GM13977 (cell line): ENCODE measurements at regions not wholly inside any gene's neighbourhood (a gene's known extent, or its start where the extent isn't known, plus 50 kb on each side); places are given as distances from the start of the nearest gene placed in this dataset.

Source experiments
- DNase-seq: peaks from one replicate; pipeline ENCODE4 v3.0.0; 2012; ENCODE audit warnings: low spot score
- CTCF ChIP-seq: IDR thresholded peaks from 2 replicates; pipeline ENCODE4 v1.5.1; 2012; ENCODE audit warnings: mild to moderate bottlenecking, control low read depth; ENCODE audit not compliant: insufficient read depth; ENCODE audit errors: extremely low read depth, missing control alignments
- in situ Hi-C: fragments of 300-500 bp; cut with MboI; formaldehyde crosslinking; loops from one replicate; pipeline ENCODE4 v1.12.0; 2022; ENCODE audit warnings: low sequenced_read_pairs, low pct_unique_long_range_greater_than_20kb, mixed read lengths, inconsistent platforms; ENCODE audit not compliant: unreplicated experiment

GRCh38 chr5:87791869-87792268 is 379.1 kb upstream of the CCNH start:
- no peak for TF ChIP-seq CTCF
- DNase-seq: no peak
- in situ Hi-C loops: no loop called here

DNA sequence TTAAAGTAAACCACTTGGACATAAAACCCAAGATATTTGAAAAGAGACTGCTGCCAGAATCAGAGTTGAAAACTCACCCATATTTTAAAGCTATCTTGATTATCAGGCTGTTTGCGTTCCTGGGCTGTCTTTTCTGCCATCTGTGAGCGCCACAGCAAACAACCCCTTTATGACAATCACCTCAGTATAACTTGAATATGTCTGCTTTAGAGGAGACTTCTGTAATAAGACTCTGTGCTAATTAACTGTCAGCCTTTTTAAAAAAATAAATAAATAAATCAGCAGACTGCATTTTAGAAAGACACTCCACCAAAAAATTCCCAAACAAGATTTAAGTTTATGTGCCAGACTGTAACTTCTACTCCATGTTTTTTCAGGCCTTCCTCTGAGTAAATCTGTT is 375.7 kb upstream of the CCNH start:
- DNase-seq: no peak
- in situ Hi-C loops: loop anchor here (10.0 kb wide), 1 partner anchor 896 kb away; no protein-coding TSS in a partner anchor
- TF ChIP-seq CTCF: no peak

- in situ Hi-C loops: loop anchor here (10.0 kb wide), 1 partner anchor 897 kb away; no protein-coding TSS in a partner anchor
- DNase-seq: no peak
- no peak for TF ChIP-seq CTCF
These were observed 375.0 kb upstream of the CCNH start for GRCh38 chr5:87787625-87788256.

GRCh38 chr5:87787086-87787485 is 374.4 kb upstream of the CCNH start:
- DNase-seq: no peak
- in situ Hi-C loops: loop anchor here (10.0 kb wide), 1 partner anchor 898 kb away; no protein-coding TSS in a partner anchor
- TF ChIP-seq CTCF: no peak

DNA sequence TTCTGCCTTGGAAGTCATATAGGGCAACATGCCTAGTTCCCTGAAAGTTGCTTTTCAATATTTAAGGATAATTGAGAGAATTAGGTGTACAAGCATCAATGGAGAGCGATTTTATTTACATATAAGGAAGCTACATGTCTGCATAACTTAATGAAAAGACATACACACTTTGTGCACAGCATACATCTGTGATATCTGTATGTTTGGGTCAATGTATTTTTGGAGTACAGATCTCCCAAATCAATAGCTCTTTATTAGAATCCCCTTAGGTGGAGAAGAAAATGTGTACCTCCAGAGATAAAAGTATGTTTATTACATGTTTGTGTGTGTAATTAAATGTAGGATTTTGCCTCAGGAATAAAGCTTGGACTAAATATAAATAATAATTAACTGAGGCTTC is 373.7 kb upstream of the CCNH start:
- in situ Hi-C loops: loop anchor here (10.0 kb wide), 1 partner anchor 898 kb away; no protein-coding TSS in a partner anchor
- TF ChIP-seq CTCF: no peak
- no peak for DNase-seq

- no peak for DNase-seq
- no peak for TF ChIP-seq CTCF
- in situ Hi-C loops: loop anchor here (10.0 kb wide), 1 partner anchor 899 kb away; no protein-coding TSS in a partner anchor
These were observed 373.0 kb upstream of the CCNH start for GRCh38 chr5:87785554-87786335.
